Activated CD8-positive, alpha-beta memory T cell treated with anti-CD3 and anti-CD28 coated beads for 24 hours (primary cell): ENCODE measurements at regions not wholly inside any gene's neighbourhood (a gene's known extent, or its start where the extent isn't known, plus 50 kb on each side); places are given as distances from the start of the nearest gene placed in this dataset.

ENCODE experiments used
- DNase-seq: peaks from one replicate; pipeline ENCODE4 v3.0.0-alpha.2; 2020

DNA sequence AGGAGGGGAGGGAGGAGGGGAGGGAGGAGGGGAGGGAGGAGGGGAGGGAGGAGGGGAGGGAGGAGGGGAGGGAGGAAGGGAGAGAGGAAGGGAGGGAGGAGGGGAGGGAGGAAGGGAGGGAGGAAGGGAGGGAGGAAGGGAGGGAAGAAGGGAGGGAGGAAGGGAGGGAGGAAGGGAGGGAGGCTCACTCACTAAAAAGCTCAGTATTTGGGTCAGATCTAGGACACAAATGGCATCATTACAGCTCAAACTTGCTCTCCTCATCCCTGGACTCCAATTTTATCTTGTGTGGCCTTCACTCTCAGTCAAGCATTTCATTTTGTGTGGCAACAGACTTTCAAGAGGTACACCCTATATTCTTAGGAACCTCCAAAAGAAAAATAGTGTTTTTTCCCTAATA is 435.4 kb downstream of the IRS1 start:
- DNase-seq: no peak

DNA sequence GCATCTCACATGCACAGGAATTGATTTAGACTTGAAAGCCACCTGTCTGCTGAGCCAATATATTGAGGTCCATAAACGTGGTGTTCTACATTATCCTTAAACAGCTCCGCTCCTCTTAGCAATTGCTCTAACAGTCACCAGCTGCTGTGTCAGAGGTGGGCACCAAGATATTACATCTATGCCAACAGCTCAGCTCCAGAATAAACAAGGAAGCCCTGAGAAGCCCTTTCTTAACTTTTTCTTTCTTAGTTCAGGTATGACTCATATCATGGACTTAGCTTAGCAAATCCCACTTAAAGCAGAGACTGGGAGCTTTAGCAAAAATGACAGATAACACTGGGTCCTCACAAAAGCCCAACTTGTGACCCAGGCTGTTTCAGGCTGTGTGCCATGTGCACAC is 436.6 kb downstream of the IRS1 start:
- no peak for DNase-seq

DNA sequence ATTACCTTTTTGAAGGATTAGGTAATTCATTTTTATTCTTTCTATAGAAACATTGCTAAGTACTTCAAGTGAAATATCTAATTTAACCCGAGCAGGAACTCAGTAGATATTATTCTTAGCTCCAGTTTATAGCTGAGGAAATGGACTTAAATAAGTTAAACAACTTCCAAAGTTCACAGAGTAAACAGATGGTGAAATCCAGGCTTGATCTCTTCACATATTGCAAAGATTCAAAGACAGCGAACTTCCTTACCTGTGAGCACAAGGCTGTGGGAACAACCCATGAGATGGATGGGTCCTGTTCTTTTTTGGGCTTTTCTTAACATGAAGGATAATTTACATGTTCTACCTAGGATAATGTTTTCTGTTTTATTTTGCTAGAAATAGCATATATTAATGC is 439.0 kb downstream of the IRS1 start:
- no peak for DNase-seq

DNA sequence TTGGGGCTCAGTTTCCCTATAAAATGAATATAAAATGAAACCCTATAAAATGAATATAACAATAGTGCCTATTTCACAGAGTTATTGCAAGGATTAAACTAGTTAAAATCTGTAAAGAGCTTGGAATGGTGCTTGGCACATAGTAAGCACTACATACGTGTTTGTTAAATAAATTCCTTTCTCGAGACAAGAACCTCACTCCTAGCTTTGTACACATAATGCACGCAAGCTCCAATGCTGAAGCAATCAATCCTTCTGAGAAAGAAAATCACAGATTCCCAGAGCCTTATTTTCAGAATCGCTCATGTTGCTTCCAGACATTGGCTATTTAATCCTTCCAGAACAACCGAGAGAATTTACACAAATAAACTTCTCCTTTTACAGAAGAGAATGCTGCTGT is 440.9 kb downstream of the IRS1 start:
- no peak for DNase-seq

DNA sequence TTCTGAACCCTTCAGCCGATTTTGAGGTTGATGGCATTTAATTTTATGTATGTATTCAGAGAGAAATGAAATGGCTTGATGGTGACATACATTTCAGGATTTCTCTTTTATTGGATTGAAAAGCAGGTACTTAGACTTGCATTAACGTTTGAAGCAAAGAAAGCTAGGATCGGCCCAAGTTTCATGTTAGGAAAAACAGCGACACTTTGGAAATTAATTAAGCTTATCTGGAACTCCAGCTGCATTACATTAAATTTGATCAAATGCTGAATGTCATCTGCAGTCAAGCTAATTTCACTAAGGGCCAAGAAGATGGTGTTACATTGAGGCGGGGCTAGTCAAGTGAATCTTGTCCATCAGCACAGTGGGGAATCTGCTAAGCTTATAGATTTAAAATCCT is 441.8 kb downstream of the IRS1 start:
- DNase-seq: no peak

DNA sequence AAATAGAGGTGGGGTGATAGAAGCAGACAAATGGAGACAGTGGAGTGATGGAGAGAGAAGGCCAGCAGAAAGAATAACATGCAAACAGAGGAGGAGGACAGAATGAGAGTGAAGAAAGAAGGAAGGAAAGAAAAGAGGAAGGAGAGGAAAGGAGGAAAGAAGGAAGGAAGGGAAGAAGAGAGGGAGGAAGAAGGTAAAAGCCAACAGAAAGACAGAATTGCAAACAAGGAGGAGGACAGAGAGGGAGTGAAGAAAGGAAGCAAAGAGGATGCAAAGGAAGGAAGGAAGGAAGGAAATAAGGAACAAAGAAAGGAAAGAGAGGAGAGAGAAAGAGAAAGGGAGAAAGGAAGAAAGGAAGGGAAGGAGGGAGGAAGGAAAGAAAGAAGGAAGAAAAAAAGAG is 444.0 kb downstream of the IRS1 start:
- DNase-seq: no peak

DNA sequence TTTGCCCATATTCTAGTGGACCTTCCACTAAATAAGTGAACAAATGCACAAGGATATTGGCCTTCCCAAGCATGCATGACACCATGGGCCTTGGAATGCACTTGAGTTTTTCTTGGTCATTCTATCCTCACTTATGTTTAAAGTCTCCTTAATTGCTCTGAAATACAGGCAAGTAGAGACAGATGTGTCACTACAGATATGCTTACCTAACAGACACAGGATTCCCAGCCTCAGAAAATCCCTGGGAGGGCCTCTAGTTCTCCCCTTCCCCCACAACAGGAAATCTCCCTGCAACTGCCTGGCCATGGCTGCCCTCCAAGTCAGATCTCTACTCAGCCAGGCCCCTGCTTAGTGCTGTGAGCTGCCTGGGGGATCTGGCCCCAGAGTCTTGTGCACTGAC is 445.2 kb downstream of the IRS1 start:
- no peak for DNase-seq

DNA sequence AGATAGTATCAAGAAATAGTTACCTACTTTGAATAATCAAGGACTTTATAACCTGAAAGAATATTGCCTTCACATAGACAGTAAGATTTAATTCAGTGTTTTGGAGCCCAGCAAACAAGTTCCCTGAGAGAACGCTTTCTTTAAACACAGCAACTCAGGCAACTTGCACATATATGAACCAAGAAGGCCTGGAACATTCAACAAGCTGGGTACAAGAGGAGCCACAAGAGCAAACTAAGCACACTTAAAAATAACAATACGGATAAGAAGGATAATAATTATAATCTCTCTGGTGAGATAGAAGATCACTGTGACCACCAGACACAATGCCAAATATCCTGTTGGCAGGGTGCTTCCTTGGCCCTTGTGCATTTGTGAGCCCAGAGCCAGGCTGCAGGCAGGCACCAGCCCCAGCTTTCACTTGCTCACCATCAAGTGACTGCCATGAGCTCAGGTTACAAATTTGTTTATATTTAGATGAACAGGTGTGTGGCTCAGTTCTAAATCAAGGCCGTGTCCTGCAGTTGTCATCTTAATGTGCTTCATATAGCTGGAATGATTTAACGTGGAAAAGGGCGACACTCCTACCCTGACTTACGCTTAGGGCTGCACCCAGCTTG is 446.6 kb downstream of the IRS1 start:
- DNase-seq: no peak

DNA sequence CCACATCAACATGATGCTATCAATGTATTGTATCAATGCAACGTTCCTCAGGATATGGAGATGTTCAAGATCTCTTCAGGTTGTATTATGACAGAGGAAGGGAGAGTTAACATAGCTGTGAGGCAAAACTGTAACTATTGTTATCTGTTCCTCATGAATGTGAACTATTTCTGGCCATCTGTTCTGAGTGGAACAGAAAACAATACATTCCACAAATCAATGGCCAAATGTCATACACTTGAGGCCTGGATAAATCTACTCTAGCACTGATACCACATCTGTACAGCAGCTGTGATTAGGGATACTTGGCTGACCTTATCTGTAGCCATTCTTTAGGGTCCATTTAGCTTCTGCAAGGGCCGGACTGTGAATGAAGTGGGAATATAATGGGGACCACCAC is 447.9 kb downstream of the IRS1 start:
- DNase-seq: no peak

DNA sequence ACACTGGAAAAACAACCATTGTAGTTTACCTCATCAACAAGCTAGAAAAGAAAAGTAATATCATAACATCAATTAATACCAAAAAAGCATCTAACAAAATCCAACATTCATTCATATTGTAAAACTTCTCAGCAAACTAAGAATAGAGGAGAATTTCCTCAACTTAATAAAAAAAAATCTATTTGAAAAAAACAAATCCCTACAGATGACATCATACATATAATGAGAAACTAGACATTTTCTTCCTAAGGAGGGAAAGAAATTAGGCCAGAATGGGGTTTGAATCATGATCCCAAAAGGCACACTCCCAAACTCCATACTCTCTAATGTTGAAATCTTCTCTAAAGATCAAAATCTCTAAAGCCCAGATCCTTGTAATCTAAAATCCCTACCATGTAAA is 460.0 kb downstream of the IRS1 start:
- no peak for DNase-seq

DNA sequence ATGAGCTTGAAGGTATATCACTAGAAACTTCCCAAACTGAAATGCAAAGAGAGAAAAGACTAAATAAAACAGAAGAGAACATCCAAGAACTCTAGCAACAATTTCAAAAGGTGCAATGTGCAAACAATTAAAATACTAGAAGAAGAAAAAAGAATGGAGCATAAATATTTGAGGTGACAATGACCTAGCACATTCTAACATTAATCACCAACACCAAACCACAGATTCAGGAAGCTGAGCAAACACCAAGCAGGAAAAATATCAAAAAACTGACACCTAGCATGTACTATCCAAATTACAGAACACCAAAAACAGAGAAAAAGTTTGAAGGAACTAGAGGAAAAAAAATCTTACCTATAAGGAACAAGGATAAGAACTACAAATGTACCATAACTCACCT is 460.8 kb downstream of the IRS1 start:
- DNase-seq: no peak

DNA sequence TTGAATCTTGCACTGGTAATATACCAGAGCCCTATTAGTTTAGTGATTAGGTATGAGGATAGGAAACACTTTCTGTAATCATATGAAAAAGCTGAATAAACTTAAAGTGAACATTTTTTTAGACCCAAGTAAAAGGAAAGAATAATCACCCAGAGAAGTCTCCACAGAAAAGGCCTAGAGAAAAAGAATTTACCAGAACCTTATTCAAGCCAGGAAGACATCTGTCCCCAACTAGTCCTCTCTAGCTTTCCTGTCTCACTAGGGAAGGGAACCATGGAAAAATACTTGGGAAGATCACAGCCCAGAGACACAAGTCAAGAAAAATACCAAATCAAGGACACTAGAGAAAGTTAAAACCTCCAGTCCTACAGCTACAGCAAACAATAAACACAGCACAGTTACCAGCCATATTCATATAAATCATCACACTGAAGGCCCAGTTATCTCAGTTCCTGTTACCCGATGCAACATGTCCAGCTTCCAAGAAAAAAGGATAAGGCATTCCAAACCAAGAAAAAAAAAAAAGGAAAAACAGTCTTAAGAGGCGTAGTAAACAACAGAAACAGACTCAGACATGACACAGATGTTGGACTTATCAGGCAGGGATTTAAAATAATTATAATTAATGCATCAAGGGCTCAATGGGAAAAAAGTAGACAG is 461.5 kb downstream of the IRS1 start:
- no peak for DNase-seq

DNA sequence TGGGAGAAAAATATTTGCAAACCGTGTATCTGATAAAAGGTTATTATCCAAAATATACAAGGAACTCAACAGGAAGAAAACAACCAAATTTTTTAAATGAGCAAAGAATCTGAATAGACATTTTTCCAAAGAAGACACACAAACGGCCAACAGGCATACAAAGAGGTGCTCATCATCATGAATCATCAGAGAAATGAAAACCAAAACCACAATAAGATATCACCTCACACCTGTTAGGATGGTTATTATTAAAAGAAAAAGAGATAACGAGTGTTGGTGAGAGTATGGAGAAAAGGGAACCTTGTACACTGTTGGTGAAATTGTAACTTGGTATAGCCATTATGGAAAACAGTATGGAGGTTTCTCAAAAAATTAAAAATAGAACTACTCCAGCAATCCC is 463.3 kb downstream of the IRS1 start:
- DNase-seq: no peak

DNA sequence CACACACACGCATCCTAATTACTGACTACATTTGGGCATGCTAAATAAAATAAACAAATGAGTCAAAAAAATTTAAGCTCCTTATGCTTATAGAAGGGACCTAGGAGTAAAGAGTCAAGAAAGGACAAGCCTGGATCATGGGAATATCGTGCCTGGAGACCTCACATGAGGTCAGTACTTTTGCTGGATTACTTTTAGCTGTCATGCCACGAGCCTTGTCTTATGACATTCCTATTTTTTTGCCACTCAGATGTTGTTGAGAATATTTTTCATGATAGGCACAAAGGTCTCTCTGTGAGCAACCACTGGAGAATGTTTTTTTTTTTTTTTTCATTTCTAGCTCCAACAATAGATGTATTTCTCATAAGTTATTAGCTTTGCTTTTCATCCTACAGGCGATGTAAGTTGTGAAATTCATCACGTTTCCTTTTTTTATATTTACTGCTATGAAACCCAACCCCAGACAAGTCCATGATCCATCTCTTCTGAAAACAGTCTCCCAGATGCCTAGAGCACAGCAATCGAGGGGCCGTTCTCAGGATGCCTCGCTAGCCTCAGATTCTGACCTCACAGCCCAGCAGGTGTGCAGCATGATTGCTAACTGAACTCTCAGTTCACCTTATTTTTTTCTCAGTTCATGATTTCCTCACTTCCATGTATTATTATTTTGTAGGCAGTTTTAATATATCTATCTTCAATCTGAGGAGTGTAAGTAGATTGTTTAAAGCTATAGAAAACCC is 464.5 kb downstream of the IRS1 start:
- no peak for DNase-seq

DNA sequence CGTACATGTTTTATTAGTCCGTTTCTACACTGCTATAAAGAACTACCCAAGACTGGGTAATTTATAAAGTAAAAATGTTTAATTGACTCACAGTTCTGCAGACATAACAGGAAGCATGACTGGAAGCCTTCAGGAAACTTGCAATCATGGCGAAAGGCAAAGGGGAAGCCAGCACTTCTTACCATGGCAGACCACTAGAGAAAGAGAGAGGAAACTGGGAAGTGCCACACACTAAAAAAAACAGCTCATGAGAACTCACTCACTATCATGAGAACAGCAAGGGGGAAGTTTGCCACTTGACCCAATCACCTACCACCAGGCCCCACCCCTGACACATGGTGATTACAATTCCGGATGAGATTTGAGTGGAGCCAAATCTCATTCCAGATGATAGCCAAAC is 466.2 kb downstream of the IRS1 start:
- no peak for DNase-seq

DNA sequence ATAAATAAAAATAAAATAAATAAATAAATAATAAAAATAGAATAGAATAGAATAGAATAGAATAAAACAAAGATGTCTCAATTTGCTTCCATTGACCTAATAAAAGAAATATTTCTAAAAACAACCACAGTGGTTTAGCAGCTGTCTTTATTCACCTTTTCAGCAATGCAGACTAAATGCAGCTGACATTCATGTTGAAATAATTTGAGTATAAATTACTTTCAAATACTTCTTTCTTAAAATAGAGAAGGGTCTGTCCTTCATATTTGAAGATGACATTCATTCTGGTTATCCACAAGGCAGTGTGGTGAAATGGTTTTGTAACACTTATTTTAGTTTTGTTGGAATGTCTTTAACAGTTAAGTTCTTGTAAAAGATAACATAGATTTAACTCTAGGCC is 469.4 kb downstream of the IRS1 start:
- no peak for DNase-seq

DNA sequence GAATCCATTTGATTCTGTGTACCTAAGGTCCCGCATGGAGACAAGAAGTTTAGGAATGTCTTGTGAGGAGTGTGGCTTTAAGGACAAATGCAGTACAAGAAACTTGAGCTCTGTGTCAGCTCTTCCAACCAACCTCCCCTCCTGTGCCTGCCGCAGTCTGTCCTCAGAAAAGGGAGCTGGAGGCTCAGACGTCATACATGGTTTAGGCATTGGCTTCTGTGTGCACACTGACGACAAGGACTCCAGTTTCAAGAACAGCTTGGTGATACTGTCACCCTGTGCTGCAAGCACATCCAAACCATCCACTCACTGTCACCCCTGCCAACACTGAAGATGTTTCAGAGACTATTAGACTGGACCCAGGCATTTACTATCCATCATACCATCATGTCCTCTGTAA is 470.4 kb downstream of the IRS1 start:
- no peak for DNase-seq

DNA sequence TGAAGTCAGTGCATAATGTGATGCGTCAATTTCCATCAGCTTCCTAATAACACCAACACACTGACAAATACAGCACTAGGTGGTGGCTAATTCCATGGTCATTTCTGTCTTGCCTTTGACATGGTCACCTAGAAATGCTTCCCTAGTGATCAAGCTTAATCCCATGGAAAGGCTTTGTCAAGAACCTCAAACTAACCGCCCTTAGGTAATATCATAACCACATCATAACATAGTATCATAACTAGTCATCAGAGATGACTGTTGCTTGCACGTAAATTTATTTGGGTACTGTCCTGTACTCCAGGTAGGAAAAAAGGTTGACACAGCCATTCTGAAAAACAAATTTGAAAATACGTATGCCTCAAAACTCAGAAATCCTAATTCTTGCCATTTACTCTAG is 471.8 kb downstream of the IRS1 start:
- no peak for DNase-seq

DNA sequence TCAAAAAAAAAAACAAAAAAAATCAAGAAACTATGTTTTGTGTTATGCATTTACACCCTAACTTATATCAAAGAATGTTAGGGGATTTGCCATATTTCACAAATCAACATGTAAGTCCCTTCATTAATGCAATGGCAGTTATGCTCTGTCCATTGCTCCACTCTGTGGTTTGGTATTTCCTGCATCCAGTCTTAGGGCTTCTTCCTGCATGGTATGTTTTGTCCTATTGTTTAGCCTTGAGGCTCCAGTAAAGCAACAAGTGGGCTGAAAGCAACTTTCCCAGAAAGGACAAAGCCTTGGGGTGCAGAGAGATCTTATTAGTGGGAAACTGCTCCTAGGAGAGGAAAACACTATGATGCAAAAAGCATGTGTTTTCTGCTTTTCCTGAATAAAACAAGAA is 474.1 kb downstream of the IRS1 start:
- no peak for DNase-seq

DNA sequence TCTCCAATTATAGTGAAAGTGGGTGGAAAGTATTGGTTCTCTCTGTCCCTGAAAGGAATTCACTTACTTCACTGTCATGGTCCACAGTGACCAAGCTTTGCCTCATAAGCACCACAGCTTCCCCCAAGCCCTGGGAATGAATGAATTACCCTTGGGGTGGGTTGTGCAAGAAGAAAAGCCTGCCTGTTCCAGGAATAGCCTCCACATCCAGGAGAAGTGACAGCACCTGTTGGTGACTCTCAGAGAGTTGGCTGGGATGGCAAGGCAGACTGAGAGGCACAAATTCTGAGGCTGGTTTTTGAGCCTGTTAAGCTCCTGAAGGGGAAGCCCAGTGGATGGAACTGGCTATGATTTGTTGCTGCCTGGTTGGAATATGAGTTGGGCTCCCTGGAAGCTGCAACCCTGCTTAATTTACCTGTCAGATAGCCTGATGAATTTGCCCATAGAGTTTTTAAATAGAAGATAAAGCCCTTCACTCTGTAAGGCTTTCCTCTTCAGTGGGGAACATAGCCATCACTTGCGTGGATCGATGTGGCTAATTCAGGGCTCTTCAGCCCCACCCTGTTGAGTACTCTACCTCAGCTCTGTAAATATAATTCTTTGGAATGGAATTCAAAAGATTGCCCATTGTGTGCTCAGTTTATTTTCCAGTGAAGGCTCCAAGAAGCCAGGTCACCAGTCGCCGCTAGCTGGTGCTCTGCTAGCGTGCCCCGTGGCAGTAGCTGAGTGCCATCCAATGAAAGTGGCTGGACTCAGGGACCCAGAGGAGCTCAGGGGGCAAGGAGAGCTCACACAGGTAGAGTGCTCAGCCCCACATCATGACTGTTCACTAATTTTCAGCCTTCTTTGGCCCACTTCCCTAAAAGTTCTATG is 479.3 kb downstream of the IRS1 start:
- no peak for DNase-seq

DNA sequence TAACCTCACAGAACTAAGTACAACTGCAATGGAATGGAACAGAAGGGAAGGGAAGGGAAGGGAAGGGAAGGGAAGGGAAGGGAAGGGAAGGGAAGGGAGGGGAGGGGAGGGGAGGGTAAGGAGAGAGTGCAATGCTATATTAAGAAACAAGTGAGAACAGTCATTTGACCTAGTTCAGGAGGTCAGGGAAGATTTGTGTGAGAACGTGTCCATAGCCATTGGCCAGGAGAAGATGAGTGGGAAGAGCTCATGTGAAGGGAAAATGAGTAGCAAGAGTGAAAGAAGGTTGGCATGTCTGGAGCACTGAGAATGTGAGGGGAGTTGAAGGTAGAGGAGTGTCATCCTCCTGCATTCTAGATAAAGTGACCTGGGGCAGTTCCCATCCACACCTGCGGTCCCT is 481.6 kb downstream of the IRS1 start:
- no peak for DNase-seq

DNA sequence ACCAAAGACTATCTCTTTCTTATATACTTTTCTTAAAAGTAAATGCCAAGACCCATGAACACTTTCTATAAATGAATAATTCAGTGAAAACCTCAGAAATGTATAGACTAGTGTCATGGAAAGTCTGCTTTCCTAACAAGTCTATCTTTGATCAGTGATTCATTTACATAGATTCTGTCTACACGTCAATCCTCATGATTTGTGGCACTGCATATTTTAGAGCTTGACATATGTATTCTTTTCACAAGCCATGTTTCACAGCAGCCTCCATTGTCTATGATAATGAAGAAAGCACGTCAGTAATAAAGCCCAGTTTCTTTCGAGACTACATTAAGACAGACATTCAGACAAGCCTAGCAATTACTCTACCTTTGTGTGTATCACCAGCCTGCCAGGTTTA is 486.6 kb downstream of the IRS1 start:
- DNase-seq: no peak

DNA sequence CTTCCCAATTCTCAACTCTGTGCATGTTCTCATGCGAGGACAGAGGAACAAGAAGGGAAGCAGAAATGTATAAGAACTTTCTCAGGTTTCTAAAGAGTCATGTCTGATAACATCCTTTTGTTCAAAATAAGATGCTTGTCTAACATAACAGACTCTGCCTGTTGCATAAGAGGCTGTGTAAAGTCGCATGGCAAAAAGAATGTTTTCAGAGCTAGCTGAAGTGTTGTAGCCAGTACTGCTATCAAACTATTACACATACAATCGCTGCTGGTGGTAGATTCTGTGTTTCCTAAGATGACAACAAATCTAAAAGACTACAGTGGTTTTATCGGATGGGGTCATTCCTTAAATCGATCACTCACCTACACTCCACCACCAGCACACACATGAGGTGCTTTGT is 487.5 kb downstream of the IRS1 start:
- no peak for DNase-seq

DNA sequence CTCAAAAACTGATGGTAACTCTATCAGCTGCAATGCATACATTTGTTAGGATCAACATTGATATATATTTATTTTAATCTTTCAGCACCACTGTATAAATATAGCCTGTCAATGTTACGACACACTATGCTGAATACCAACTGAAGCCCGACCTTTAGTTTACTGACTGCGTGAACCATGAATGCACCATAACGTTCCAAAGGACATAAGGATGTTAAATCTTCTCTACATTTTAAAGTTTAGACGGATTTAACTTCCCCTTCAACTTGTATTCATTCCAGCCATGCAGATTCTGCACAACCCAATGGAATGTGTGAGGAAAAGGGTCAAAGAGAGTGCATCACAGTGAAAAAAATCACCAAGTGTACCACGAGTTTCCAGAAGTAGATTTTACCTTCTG is 489.5 kb downstream of the IRS1 start:
- no peak for DNase-seq
